ENCODE measurements at regions not wholly inside any gene's neighbourhood (a gene's known extent, or its start where the extent isn't known, plus 50 kb on each side); places are given as distances from the start of the nearest gene placed in this dataset.

DNA sequence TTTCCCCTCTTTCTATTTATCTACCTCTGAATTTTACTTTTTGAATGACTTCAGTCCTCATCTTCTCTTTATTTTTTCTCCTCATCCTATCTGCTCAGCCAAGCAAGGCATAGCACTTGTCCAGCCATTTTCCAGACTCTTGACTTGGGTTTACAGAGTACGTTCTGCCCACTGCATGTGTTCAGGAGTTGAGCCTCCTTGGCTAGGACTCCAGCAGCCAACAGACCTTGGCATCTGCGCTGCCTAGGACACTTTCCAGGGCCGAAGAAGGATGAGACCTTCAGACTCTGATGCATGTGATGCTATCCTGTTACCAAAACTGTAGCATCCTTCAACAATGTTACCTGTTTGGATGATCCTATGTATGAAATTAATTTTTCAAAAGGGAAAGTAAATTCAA, 59.7 kb downstream of the HES1 start:
- Histone ChIP-seq H3K4me2 (ENCODE audit: low read length) (no peak overlapping the region), H3K4me3 (ENCODE audit: low read length) (no peak overlapping the region), H3K9me2 (ENCODE audit: insufficient read depth, low read length) (no peaks in the 10 kb centered on the region), H3K9ac (ENCODE audit: low read length) (no peak overlapping the region), H3K79me2 (replicated peaks; ENCODE audit: insufficient read depth, low read length) (no peaks in the 10 kb centered on the region), H3K27me3 (ENCODE audit: insufficient read depth, low read depth, low read length) (no peaks in the 10 kb centered on the region), H3K9me3 (ENCODE audit: low read length) (no peaks in the 10 kb centered on the region), H3K27ac (ENCODE audit: low read length) (no peak overlapping the region), H3F3A (ENCODE audit: insufficient read depth, low read length, poor library complexity, severe bottlenecking) (no peaks in the 10 kb centered on the region), H3K36me3 (ENCODE audit: insufficient read depth, low read length) (no peaks in the 10 kb centered on the region), H2AFZ (ENCODE audit: low read depth, low read length) (no peak overlapping the region), H4K20me1 (ENCODE audit: insufficient read depth) (no peaks in the 10 kb centered on the region)
- TF ChIP-seq SMC3 (conservative IDR thresholded peaks at IDR 0.05; ENCODE audit: poor library complexity) (no peak), POLR2AphosphoS5 (IDR thresholded peaks at IDR 0.05) (no peak), EP300 (conservative IDR thresholded peaks at IDR 0.05; ENCODE audit: poor library complexity, severe bottlenecking) (no peak), RAD21 (conservative IDR thresholded peaks at IDR 0.05) (no peak), MXI1 (conservative IDR thresholded peaks at IDR 0.05; ENCODE audit: poor library complexity, severe bottlenecking) (no peak), TAF1 (IDR thresholded peaks at IDR 0.05; ENCODE audit: low read depth) (no peak), EZH2 (IDR thresholded peaks at IDR 0.05; ENCODE audit: borderline replicate concordance, insufficient read depth, low read length, poor library complexity, severe bottlenecking) (no peak)
- TF ChIP-seq, protein P1, sequence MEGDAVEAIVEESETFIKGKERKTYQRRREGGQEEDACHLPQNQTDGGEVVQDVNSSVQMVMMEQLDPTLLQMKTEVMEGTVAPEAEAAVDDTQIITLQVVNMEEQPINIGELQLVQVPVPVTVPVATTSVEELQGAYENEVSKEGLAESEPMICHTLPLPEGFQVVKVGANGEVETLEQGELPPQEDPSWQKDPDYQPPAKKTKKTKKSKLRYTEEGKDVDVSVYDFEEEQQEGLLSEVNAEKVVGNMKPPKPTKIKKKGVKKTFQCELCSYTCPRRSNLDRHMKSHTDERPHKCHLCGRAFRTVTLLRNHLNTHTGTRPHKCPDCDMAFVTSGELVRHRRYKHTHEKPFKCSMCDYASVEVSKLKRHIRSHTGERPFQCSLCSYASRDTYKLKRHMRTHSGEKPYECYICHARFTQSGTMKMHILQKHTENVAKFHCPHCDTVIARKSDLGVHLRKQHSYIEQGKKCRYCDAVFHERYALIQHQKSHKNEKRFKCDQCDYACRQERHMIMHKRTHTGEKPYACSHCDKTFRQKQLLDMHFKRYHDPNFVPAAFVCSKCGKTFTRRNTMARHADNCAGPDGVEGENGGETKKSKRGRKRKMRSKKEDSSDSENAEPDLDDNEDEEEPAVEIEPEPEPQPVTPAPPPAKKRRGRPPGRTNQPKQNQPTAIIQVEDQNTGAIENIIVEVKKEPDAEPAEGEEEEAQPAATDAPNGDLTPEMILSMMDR (IDR thresholded peaks at IDR 0.05; ENCODE audit: poor library complexity, severe bottlenecking) = no peak

DNA sequence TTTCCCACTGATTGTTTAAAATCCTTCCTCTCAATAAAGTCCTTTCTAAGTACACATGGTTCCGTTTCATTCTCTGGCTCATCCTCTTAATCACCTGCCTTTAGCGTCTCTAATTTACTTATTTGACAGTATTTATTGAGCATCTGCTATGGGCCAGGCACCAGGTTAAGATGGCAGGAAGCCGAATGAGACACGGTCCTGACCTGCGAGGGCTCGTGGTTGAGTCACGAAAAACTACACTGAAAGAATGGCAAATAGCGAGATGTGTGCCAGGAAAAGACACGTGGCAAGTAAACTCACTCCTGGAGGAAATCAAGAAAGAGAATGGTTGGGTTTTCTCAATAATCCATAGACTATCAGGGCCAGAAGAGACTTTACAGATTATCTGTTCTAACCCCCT, 60.9 kb downstream of the HES1 start:
- no peak overlapping the region for H3K9ac ChIP-seq (ENCODE audit: low read length)
- H3K79me2 ChIP-seq (replicated peaks; ENCODE audit: insufficient read depth, low read length) = no peaks in the 10 kb centered on the region
- no peaks in the 10 kb centered on the region for H3K36me3 ChIP-seq (ENCODE audit: insufficient read depth, low read length)
- no peaks in the 10 kb centered on the region for H3F3A ChIP-seq (ENCODE audit: insufficient read depth, low read length, poor library complexity, severe bottlenecking)
- TF ChIP-seq EP300 (conservative IDR thresholded peaks at IDR 0.05; ENCODE audit: poor library complexity, severe bottlenecking) (no peak), RAD21 (conservative IDR thresholded peaks at IDR 0.05) (no peak), MXI1 (conservative IDR thresholded peaks at IDR 0.05; ENCODE audit: poor library complexity, severe bottlenecking) (no peak), TAF1 (IDR thresholded peaks at IDR 0.05; ENCODE audit: low read depth) (no peak), SMC3 (conservative IDR thresholded peaks at IDR 0.05; ENCODE audit: poor library complexity) (no peak), POLR2AphosphoS5 (IDR thresholded peaks at IDR 0.05) (no peak), EZH2 (IDR thresholded peaks at IDR 0.05; ENCODE audit: borderline replicate concordance, insufficient read depth, low read length, poor library complexity, severe bottlenecking) (no peak)
- TF ChIP-seq, protein P1 (IDR thresholded peaks at IDR 0.05; ENCODE audit: poor library complexity, severe bottlenecking) = no peak
- TF ChIP-seq, protein P2, sequence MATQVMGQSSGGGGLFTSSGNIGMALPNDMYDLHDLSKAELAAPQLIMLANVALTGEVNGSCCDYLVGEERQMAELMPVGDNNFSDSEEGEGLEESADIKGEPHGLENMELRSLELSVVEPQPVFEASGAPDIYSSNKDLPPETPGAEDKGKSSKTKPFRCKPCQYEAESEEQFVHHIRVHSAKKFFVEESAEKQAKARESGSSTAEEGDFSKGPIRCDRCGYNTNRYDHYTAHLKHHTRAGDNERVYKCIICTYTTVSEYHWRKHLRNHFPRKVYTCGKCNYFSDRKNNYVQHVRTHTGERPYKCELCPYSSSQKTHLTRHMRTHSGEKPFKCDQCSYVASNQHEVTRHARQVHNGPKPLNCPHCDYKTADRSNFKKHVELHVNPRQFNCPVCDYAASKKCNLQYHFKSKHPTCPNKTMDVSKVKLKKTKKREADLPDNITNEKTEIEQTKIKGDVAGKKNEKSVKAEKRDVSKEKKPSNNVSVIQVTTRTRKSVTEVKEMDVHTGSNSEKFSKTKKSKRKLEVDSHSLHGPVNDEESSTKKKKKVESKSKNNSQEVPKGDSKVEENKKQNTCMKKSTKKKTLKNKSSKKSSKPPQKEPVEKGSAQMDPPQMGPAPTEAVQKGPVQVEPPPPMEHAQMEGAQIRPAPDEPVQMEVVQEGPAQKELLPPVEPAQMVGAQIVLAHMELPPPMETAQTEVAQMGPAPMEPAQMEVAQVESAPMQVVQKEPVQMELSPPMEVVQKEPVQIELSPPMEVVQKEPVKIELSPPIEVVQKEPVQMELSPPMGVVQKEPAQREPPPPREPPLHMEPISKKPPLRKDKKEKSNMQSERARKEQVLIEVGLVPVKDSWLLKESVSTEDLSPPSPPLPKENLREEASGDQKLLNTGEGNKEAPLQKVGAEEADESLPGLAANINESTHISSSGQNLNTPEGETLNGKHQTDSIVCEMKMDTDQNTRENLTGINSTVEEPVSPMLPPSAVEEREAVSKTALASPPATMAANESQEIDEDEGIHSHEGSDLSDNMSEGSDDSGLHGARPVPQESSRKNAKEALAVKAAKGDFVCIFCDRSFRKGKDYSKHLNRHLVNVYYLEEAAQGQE (IDR thresholded peaks at IDR 0.05; ENCODE audit: borderline replicate concordance) = no peak
- no peaks in the 10 kb centered on the region for H4K20me1 ChIP-seq (ENCODE audit: insufficient read depth)
- H3K27me3 ChIP-seq (ENCODE audit: insufficient read depth, low read depth, low read length) = no peaks in the 10 kb centered on the region
- H3K9me2 ChIP-seq (ENCODE audit: insufficient read depth, low read length) = no peaks in the 10 kb centered on the region
- H2AFZ ChIP-seq (ENCODE audit: low read depth, low read length) = no peak overlapping the region
- H3K9me3 ChIP-seq (ENCODE audit: low read length) = no peaks in the 10 kb centered on the region
- no peak overlapping the region for H3K4me3 ChIP-seq (ENCODE audit: low read length)
- no peak overlapping the region for H3K27ac ChIP-seq (ENCODE audit: low read length)
- no peak overlapping the region for H3K4me2 ChIP-seq (ENCODE audit: low read length)

All from neural cell (in vitro differentiated cells).